ENCODE measurements at regions not wholly inside any gene's neighbourhood (a gene's known extent, or its start where the extent isn't known, plus 50 kb on each side); places are given as distances from the start of the nearest gene placed in this dataset.

- Mint-ChIP-seq H3K27me3 (ENCODE audit: insufficient read depth, unreplicated experiment) (peaks cover 14% of the 10 kb centered on the region), H3K27ac (ENCODE audit: low read depth, unreplicated experiment) (no peak overlapping the region), H3K4me1 (ENCODE audit: insufficient read depth, unreplicated experiment) (peaks cover 6% of the 10 kb centered on the region), H3K36me3 (ENCODE audit: insufficient read depth, unreplicated experiment) (no peaks in the 10 kb centered on the region), H3K9me3 (ENCODE audit: unreplicated experiment) (no peaks in the 10 kb centered on the region), H3K4me3 (ENCODE audit: unreplicated experiment) (no peak overlapping the region)
- intact Hi-C loops (cut with micrococcal nuclease): no loop called here
- BruUV-seq (replicated peaks): no TSS peak
- TF ChIP-seq CTCF (IDR thresholded peaks at IDR 0.05; ENCODE audit: unreplicated experiment): no peak
- ChIA-PET POLR2A (no interaction called here), CTCF (no interaction called here)
- DNase-seq (ENCODE audit: unreplicated experiment): no peak
Observed at GRCh38 chr15:69857686-69858391, 239.9 kb downstream of the TLE3 start.

GRCh38 chr15:69858456-69858855 lies 239.3 kb downstream of the TLE3 start:
- TF ChIP-seq CTCF (IDR thresholded peaks at IDR 0.05; ENCODE audit: unreplicated experiment): no peak
- H3K4me1 Mint-ChIP-seq (ENCODE audit: insufficient read depth, unreplicated experiment): peaks cover 4% of the 10 kb centered on the region
- intact Hi-C loops (cut with micrococcal nuclease): no loop called here
- no TSS peak for BruUV-seq (replicated peaks)
- no peak overlapping the region for H3K4me3 Mint-ChIP-seq (ENCODE audit: unreplicated experiment)
- no peak for DNase-seq (ENCODE audit: unreplicated experiment)
- H3K27me3 Mint-ChIP-seq (ENCODE audit: insufficient read depth, unreplicated experiment): peaks cover 14% of the 10 kb centered on the region
- H3K27ac Mint-ChIP-seq (ENCODE audit: low read depth, unreplicated experiment): no peak overlapping the region
- ChIA-PET POLR2A (no interaction called here), CTCF (no interaction called here)
- H3K36me3 Mint-ChIP-seq (ENCODE audit: insufficient read depth, unreplicated experiment): no peaks in the 10 kb centered on the region
- no peaks in the 10 kb centered on the region for H3K9me3 Mint-ChIP-seq (ENCODE audit: unreplicated experiment)

GRCh38 chr15:69859866-69860265 lies 237.9 kb downstream of the TLE3 start:
- ChIA-PET CTCF (no interaction called here), POLR2A (no interaction called here)
- no peak overlapping the region for H3K27ac Mint-ChIP-seq (ENCODE audit: low read depth, unreplicated experiment)
- no peaks in the 10 kb centered on the region for H3K36me3 Mint-ChIP-seq (ENCODE audit: insufficient read depth, unreplicated experiment)
- peaks cover 14% of the 10 kb centered on the region for H3K27me3 Mint-ChIP-seq (ENCODE audit: insufficient read depth, unreplicated experiment)
- no peak for TF ChIP-seq CTCF (IDR thresholded peaks at IDR 0.05; ENCODE audit: unreplicated experiment)
- H3K9me3 Mint-ChIP-seq (ENCODE audit: unreplicated experiment): no peaks in the 10 kb centered on the region
- H3K4me1 Mint-ChIP-seq (ENCODE audit: insufficient read depth, unreplicated experiment): no peaks in the 10 kb centered on the region
- no TSS peak for BruUV-seq (replicated peaks)
- intact Hi-C loops (cut with micrococcal nuclease): no loop called here
- H3K4me3 Mint-ChIP-seq (ENCODE audit: unreplicated experiment): no peak overlapping the region
- no peak for DNase-seq (ENCODE audit: unreplicated experiment)

GRCh38 chr15:69860321-69860720 lies 237.4 kb downstream of the TLE3 start:
- H3K27ac Mint-ChIP-seq (ENCODE audit: low read depth, unreplicated experiment): no peak overlapping the region
- BruUV-seq (replicated peaks): no TSS peak
- no peaks in the 10 kb centered on the region for H3K4me1 Mint-ChIP-seq (ENCODE audit: insufficient read depth, unreplicated experiment)
- no peak overlapping the region for H3K4me3 Mint-ChIP-seq (ENCODE audit: unreplicated experiment)
- no peaks in the 10 kb centered on the region for H3K36me3 Mint-ChIP-seq (ENCODE audit: insufficient read depth, unreplicated experiment)
- no peak for TF ChIP-seq CTCF (IDR thresholded peaks at IDR 0.05; ENCODE audit: unreplicated experiment)
- intact Hi-C loops (cut with micrococcal nuclease): no loop called here
- POLR2A ChIA-PET: no interaction called here
- CTCF ChIA-PET: interaction anchor here (0.7 kb wide), 1 partner anchor 1672 kb away, joined by 4 read pairs; no protein-coding TSS in a partner anchor
- H3K9me3 Mint-ChIP-seq (ENCODE audit: unreplicated experiment): no peaks in the 10 kb centered on the region
- DNase-seq (ENCODE audit: unreplicated experiment): no peak
- peaks cover 14% of the 10 kb centered on the region for H3K27me3 Mint-ChIP-seq (ENCODE audit: insufficient read depth, unreplicated experiment)
